ENCODE measurements at regions not wholly inside any gene's neighbourhood (a gene's known extent, or its start where the extent isn't known, plus 50 kb on each side); places are given as distances from the start of the nearest gene placed in this dataset.

DNA sequence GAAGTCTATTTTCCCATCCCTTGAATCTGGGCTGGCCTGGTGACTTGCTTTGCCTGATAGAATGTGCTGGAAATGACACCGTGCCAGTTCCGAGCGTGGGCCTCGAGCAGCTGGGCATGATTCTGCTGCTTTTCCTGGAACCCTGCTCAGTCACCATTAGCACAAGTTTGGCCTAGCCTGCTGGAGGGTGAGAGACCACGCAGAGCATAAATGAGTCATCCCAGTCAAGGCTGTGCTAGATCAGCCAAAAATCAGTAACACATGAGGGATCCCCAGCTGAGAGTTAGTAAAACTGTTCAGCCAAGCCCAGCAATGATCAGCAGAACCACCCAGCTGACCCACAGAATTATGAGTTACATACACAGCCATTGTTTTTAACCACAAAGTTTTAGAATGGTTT is 74.8 kb upstream of the TOP1 start:
- H3K27me3 ChIP-seq (ENCODE audit: control insufficient read depth, insufficient read depth, low read length), result peaks cover 6% of the 10 kb centered on the region
- no peaks in the 10 kb centered on the region for H3K4me1 ChIP-seq (ENCODE audit: control insufficient read depth, insufficient read depth, low read length)
- H3K27ac ChIP-seq (ENCODE audit: low read length), result no peak overlapping the region
- ChIA-PET POLR2A (no interaction called here), CTCF (no interaction called here)
- intact Hi-C loops (cut with micrococcal nuclease; ENCODE audit: unreplicated experiment) (no loop called here), in situ Hi-C loops (cut with HindIII; ENCODE audit: low pct_unique_long_range_greater_than_20kb, low sequenced_read_pairs) (no loop called here)
- DNase-seq (ENCODE audit: low read depth, low spot score) (no peak), ATAC-seq (no peak)
- TF ChIP-seq, protein P1, sequence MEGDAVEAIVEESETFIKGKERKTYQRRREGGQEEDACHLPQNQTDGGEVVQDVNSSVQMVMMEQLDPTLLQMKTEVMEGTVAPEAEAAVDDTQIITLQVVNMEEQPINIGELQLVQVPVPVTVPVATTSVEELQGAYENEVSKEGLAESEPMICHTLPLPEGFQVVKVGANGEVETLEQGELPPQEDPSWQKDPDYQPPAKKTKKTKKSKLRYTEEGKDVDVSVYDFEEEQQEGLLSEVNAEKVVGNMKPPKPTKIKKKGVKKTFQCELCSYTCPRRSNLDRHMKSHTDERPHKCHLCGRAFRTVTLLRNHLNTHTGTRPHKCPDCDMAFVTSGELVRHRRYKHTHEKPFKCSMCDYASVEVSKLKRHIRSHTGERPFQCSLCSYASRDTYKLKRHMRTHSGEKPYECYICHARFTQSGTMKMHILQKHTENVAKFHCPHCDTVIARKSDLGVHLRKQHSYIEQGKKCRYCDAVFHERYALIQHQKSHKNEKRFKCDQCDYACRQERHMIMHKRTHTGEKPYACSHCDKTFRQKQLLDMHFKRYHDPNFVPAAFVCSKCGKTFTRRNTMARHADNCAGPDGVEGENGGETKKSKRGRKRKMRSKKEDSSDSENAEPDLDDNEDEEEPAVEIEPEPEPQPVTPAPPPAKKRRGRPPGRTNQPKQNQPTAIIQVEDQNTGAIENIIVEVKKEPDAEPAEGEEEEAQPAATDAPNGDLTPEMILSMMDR (IDR thresholded peaks at IDR 0.05), result no peak
- TF ChIP-seq POLR2AphosphoS5 (IDR thresholded peaks at IDR 0.05; ENCODE audit: low read depth, low read length) (no peak), TCF7L2 (IDR thresholded peaks at IDR 0.05; ENCODE audit: low read depth, low read length) (no peak)
- TF ChIP-seq, protein P2, sequence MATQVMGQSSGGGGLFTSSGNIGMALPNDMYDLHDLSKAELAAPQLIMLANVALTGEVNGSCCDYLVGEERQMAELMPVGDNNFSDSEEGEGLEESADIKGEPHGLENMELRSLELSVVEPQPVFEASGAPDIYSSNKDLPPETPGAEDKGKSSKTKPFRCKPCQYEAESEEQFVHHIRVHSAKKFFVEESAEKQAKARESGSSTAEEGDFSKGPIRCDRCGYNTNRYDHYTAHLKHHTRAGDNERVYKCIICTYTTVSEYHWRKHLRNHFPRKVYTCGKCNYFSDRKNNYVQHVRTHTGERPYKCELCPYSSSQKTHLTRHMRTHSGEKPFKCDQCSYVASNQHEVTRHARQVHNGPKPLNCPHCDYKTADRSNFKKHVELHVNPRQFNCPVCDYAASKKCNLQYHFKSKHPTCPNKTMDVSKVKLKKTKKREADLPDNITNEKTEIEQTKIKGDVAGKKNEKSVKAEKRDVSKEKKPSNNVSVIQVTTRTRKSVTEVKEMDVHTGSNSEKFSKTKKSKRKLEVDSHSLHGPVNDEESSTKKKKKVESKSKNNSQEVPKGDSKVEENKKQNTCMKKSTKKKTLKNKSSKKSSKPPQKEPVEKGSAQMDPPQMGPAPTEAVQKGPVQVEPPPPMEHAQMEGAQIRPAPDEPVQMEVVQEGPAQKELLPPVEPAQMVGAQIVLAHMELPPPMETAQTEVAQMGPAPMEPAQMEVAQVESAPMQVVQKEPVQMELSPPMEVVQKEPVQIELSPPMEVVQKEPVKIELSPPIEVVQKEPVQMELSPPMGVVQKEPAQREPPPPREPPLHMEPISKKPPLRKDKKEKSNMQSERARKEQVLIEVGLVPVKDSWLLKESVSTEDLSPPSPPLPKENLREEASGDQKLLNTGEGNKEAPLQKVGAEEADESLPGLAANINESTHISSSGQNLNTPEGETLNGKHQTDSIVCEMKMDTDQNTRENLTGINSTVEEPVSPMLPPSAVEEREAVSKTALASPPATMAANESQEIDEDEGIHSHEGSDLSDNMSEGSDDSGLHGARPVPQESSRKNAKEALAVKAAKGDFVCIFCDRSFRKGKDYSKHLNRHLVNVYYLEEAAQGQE (IDR thresholded peaks at IDR 0.05; ENCODE audit: insufficient read depth in 1 of 2, low read depth in 2 of 2, low read length in 1 of 2), result no peak
- H3K4me3 ChIP-seq (ENCODE audit: low read depth in 2 of 2, low read length in 2 of 2), result no peak overlapping the region
- H3K9me3 ChIP-seq (ENCODE audit: control insufficient read depth, insufficient read depth, low read depth, low read length), result no peaks in the 10 kb centered on the region
- BruUV-seq (replicated peaks), result no TSS peak
- H3K36me3 ChIP-seq (ENCODE audit: control insufficient read depth, insufficient read depth, low read length), result no peaks in the 10 kb centered on the region

DNA sequence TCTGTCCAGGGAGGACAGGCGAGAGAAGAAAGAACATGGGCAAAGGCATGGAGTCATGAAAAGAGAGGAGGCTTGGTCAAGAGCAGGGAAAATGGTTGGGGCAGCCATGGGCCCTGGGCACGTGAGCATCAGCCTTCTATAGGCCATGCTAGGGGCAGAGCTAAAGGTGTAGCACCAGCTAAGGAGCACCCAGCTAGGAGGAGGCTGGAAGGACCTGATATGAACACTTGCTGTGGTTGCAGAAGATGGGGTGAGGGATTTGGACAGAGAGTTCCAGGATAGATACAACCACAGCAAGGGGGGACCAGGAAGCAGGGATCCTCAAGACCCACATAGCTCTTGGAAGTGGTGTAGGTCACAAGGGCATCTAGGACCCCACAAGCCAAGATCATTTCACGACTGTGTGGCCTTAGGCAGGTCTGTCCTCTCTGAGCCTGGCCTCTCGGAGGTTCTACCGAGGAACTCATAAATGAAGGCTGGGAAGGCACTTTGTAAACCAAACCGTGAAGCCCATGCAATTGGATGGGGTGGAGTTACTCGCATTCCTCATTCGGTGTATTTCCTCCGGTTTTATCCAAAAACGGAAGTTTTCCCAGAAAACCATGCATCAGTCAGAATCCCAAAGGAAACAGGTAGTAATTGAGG is 74.0 kb upstream of the TOP1 start:
- DNase-seq (ENCODE audit: low read depth, low spot score) (no peak), ATAC-seq (no peak)
- Histone ChIP-seq H3K4me1 (ENCODE audit: control insufficient read depth, insufficient read depth, low read length) (no peaks in the 10 kb centered on the region), H3K4me3 (ENCODE audit: low read depth in 2 of 2, low read length in 2 of 2) (no peak overlapping the region), H3K27ac (ENCODE audit: low read length) (no peak overlapping the region), H3K9me3 (ENCODE audit: control insufficient read depth, insufficient read depth, low read depth, low read length) (no peaks in the 10 kb centered on the region), H3K36me3 (ENCODE audit: control insufficient read depth, insufficient read depth, low read length) (no peaks in the 10 kb centered on the region), H3K27me3 (ENCODE audit: control insufficient read depth, insufficient read depth, low read length) (peaks cover 3% of the 10 kb centered on the region; the same call in 1 of the 2 replicates)
- in situ Hi-C loops (cut with HindIII; ENCODE audit: low pct_unique_long_range_greater_than_20kb, low sequenced_read_pairs), result no loop called here
- intact Hi-C loops (cut with micrococcal nuclease; ENCODE audit: unreplicated experiment), result loop anchor here (5.0 kb wide), 1 partner anchor 672 kb away; no protein-coding TSS in a partner anchor
- TF ChIP-seq, protein P2 (IDR thresholded peaks at IDR 0.05; ENCODE audit: insufficient read depth in 1 of 2, low read depth in 2 of 2, low read length in 1 of 2), result no peak
- no peak for TF ChIP-seq SIN3A (IDR thresholded peaks at IDR 0.05; ENCODE audit: borderline replicate concordance, insufficient read depth, low read depth, low read length)
- TF ChIP-seq, protein P1 (IDR thresholded peaks at IDR 0.05), result no peak
- no peak for TF ChIP-seq POLR2AphosphoS5 (IDR thresholded peaks at IDR 0.05; ENCODE audit: low read depth, low read length)
- no peak for TF ChIP-seq TCF7L2 (IDR thresholded peaks at IDR 0.05; ENCODE audit: low read depth, low read length)
- BruUV-seq (replicated peaks), result no TSS peak
- POLR2A ChIA-PET, result no interaction called here
- CTCF ChIA-PET, result no interaction called here

All from Panc1 (cell line).